Smooth muscle cell (in vitro differentiated cells): ENCODE measurements at regions not wholly inside any gene's neighbourhood (a gene's known extent, or its start where the extent isn't known, plus 50 kb on each side); places are given as distances from the start of the nearest gene placed in this dataset.

Experiments
- DNase-seq: peaks from one replicate; lab custom pipeline; 2025; ENCODE audit not compliant: unreplicated experiment; lab: John Stamatoyannopoulos, UW
- H2AFZ ChIP-seq: fragments of 200-600 bp; sonication (generic); 2 replicates; pipeline ENCODE4 v1.6.0; 2016; ENCODE audit warnings: antibody characterized with exemption, low read depth, mild to moderate bottlenecking
- H3F3A ChIP-seq: fragments of 200-600 bp; sonication (generic); 2 replicates; pipeline ENCODE4 v1.6.0; 2017; ENCODE audit warnings: antibody characterized with exemption, low read depth
- H3K27ac ChIP-seq: fragments of 200-600 bp; sonication (generic); 2 replicates; pipeline ENCODE4 v1.5.1; 2016; ENCODE audit warnings: low read depth, mild to moderate bottlenecking
- H3K27me3 ChIP-seq: fragments of 200-600 bp; sonication (generic); 2 replicates; pipeline ENCODE4 v1.6.1; 2016; ENCODE audit warnings: low read depth, mild to moderate bottlenecking
- H3K36me3 ChIP-seq: fragments of 200-600 bp; sonication (generic); 2 replicates; pipeline ENCODE4 v1.5.1; 2016; ENCODE audit warnings: low read depth
- H3K4me1 ChIP-seq: fragments of 200-600 bp; sonication (generic); 2 replicates; pipeline ENCODE4 v1.5.1; 2016; ENCODE audit warnings: low read depth
- H3K4me2 ChIP-seq: fragments of 200-600 bp; sonication (generic); 2 replicates; pipeline ENCODE4 v1.6.0; 2016; ENCODE audit warnings: mild to moderate bottlenecking
- H3K4me3 ChIP-seq: fragments of 200-600 bp; sonication (generic); 2 replicates; pipeline ENCODE4 v1.5.1; 2016; ENCODE audit warnings: mild to moderate bottlenecking
- H3K79me2 ChIP-seq: fragments of 200-600 bp; sonication (generic); 2 replicates; pipeline ENCODE4 v1.6.0; 2016; ENCODE audit warnings: low read depth, mild to moderate bottlenecking
- H3K9ac ChIP-seq: fragments of 200-600 bp; sonication (generic); 2 replicates; pipeline ENCODE4 v1.6.0; 2016; ENCODE audit warnings: low read depth
- H3K9me3 ChIP-seq: fragments of 200-600 bp; sonication (generic); replicated peaks from 2 replicates; pipeline ENCODE4 v1.5.1; 2016; ENCODE audit warnings: low read depth
- H4K20me1 ChIP-seq: fragments of 200-600 bp; sonication (generic); 2 replicates; pipeline ENCODE4 v1.6.0; 2016; ENCODE audit warnings: low read depth
- CTCF ChIP-seq: fragments of 200-600 bp; sonication (generic); IDR thresholded peaks from 2 replicates; pipeline ENCODE4 v1.5.1; 2017; ENCODE audit warnings: borderline replicate concordance, mild to moderate bottlenecking, antibody characterized with exemption; ENCODE audit not compliant: insufficient read depth, poor library complexity, severe bottlenecking
- WGBS: methylation state at CpG from one replicate; pipeline ENCODE4 v1.1.7; 2016; ENCODE audit warnings: low lambda C conversion rate; 5-methylcytosine and 5-hydroxymethylcytosine counted together

DNA sequence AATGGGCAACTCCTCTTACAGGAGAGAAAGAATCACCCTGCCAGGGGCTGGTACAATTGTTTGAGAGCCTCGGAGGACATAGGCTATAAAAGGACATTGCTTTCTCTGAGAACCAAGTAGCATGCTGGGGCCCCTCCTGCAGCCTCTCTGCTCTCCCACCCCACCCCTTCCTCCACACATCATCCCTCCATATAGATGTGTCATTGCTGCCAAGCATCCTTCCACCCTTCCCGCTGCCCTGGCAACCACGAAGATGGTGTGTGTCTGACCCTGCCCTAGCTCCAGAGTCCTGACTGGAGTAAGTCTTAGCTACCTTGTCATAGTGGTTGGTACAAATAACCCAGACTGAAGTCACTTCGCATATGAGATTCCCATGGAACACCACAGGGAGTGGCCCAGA, 129.7 kb downstream of the SNX5 start:
- peaks cover 4% of the 10 kb centered on the region for H3F3A ChIP-seq
- H3K27me3 ChIP-seq: no peaks in the 10 kb centered on the region
- peaks cover 14% of the 10 kb centered on the region for H3K4me1 ChIP-seq
- H3K4me2 ChIP-seq: no peak overlapping the region
- no peak overlapping the region for H3K27ac ChIP-seq
- no peaks in the 10 kb centered on the region for H3K9me3 ChIP-seq
- DNase-seq: no peak
- no peak overlapping the region for H3K9ac ChIP-seq
- H3K79me2 ChIP-seq: no peaks in the 10 kb centered on the region
- no peaks in the 10 kb centered on the region for H4K20me1 ChIP-seq
- no peaks in the 10 kb centered on the region for H3K36me3 ChIP-seq
- no peak overlapping the region for H2AFZ ChIP-seq
- 94% methylated on average over 4 of the region's 4 CpGs for WGBS
- no peak overlapping the region for H3K4me3 ChIP-seq
- no peak for TF ChIP-seq CTCF

DNA sequence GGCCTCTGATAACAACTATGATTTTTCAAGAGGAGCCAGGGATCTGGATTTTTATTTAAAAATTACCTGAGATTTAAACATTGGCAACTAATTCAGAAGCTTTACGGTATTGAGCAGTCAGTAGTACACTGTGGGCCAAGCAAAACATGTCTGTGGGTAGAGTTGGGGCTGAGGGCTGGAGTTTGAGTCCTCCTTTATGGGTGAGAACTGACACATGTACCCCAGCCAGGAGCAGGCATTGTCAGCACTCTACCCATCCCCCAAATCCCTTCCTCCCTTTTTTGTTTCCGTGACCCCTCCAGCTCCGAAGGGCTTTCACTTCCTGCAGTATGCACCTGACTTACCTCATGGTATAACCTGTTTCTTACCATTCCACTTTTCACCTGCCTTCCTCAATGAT, 131.4 kb downstream of the SNX5 start:
- peak overlapping the region; percentile 67 for H3K27ac ChIP-seq

GRCh38 chr20:17836303-17836861, 132.2 kb downstream of the SNX5 start:
- DNase-seq: no peak
- Histone ChIP-seq H3K79me2 (no peaks in the 10 kb centered on the region), H2AFZ (peak overlapping the region; percentile 67), H4K20me1 (no peaks in the 10 kb centered on the region), H3K27ac (peak overlapping the region; percentile 67), H3K4me3 (no peak overlapping the region), H3K36me3 (no peaks in the 10 kb centered on the region), H3K27me3 (no peaks in the 10 kb centered on the region), H3K9me3 (no peaks in the 10 kb centered on the region), H3K4me2 (peak overlapping the region; percentile 20), H3F3A (peaks cover 10% of the 10 kb centered on the region), H3K9ac (peak overlapping the region; percentile 4), H3K4me1 (peaks cover 14% of the 10 kb centered on the region)
- 46% methylated on average over 12 of the region's 12 CpGs for WGBS
- no peak for TF ChIP-seq CTCF

More for the DNA sequence above, 131.4 kb downstream of the SNX5 start:
- Histone ChIP-seq H4K20me1 (no peaks in the 10 kb centered on the region), H3K79me2 (no peaks in the 10 kb centered on the region), H3K4me2 (peak overlapping the region; percentile 20), H2AFZ (no peak overlapping the region), H3F3A (peaks cover 10% of the 10 kb centered on the region), H3K4me3 (no peak overlapping the region), H3K9ac (no peak overlapping the region), H3K9me3 (no peaks in the 10 kb centered on the region), H3K36me3 (no peaks in the 10 kb centered on the region), H3K27me3 (no peaks in the 10 kb centered on the region), H3K4me1 (peaks cover 14% of the 10 kb centered on the region)
- 92% methylated on average over 3 of the region's 3 CpGs for WGBS
- no peak for DNase-seq
- no peak for TF ChIP-seq CTCF

GRCh38 chr20:17835934-17836300, 132.7 kb downstream of the SNX5 start:
- Histone ChIP-seq H3K27me3 (no peaks in the 10 kb centered on the region), H3K4me3 (no peak overlapping the region), H3F3A (peaks cover 10% of the 10 kb centered on the region), H2AFZ (no peak overlapping the region), H3K27ac (peak overlapping the region; percentile 67), H3K79me2 (no peaks in the 10 kb centered on the region), H3K4me1 (peaks cover 14% of the 10 kb centered on the region), H3K36me3 (no peaks in the 10 kb centered on the region), H3K4me2 (peak overlapping the region; percentile 20), H3K9me3 (no peaks in the 10 kb centered on the region), H4K20me1 (no peaks in the 10 kb centered on the region), H3K9ac (peak overlapping the region; percentile 4)
- TF ChIP-seq CTCF: no peak
- WGBS: 94% methylated on average over 9 of the region's 9 CpGs
- DNase-seq: no peak
